ENCODE measurements at regions not wholly inside any gene's neighbourhood (a gene's known extent, or its start where the extent isn't known, plus 50 kb on each side); places are given as distances from the start of the nearest gene placed in this dataset.

GRCh38 chr13:29923554-29924481 is 73.4 kb upstream of the UBL3 start:
- peak; percentile 49 for DNase-seq

GRCh38 chr13:29922896-29923295 is 72.5 kb upstream of the UBL3 start:
- DNase-seq: no peak

GRCh38 chr13:29922281-29922821 is 71.9 kb upstream of the UBL3 start:
- DNase-seq: no peak

DNA sequence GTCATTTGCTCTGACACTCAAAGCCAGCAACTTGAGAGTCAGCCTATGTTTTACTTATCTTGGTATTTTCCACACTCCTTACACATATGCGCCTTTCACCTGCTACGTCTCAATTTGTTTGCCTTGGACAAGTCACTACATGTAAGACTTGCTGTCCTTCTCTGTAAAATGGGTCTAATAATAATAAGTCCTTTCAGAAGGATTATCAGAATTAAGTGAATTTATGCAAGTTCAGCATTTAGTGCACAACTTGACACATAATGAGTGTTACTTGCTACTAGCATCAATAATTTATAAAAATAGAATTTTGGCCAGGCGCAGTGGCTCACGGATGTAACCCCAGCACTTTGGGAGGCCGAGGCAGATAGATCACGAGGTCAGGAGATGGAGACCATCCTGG is 71.1 kb upstream of the UBL3 start:
- DNase-seq: no peak

GRCh38 chr13:29920025-29920643 is 69.7 kb upstream of the UBL3 start:
- DNase-seq: no peak

DNA sequence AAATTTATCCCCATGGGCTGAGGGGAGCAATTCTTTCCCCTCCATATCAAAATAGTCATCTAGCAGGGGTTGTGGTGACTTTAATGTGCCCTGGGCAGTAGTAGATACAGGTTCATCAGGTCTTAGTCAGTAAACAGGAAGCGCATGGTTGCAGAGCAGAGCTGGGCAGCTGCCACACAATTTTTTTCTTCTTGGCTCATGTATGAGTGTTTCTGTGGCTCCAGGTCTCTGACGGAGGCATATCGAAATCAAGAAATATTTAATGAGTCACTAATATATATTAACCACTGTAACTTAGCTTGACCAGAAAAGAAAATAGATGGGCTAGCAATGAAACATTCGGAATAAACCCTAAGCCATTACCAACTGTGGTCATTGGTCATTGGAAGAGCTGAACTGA is 68.4 kb upstream of the UBL3 start:
- no peak for DNase-seq

DNA sequence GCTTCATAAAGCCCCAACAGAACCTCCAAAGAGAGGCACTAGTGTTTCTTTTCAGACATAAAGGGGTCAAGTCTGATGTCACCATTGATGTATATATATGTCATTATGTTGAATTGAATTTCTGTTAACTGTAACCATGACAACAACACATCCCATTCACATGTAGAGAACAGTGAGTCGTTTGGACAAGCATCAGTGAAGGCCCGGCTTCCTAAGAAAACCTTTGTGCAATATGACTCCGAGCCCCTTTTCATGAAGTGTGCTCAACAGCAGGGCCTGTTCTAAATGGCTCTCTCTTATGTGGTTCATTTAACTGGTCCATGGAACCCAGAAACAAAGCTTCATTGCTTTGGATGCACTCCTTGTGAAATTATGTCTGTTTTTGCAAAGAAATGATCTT is 67.2 kb upstream of the UBL3 start:
- no peak for DNase-seq

GRCh38 chr13:29914581-29914980 is 64.2 kb upstream of the UBL3 start:
- DNase-seq: no peak

DNA sequence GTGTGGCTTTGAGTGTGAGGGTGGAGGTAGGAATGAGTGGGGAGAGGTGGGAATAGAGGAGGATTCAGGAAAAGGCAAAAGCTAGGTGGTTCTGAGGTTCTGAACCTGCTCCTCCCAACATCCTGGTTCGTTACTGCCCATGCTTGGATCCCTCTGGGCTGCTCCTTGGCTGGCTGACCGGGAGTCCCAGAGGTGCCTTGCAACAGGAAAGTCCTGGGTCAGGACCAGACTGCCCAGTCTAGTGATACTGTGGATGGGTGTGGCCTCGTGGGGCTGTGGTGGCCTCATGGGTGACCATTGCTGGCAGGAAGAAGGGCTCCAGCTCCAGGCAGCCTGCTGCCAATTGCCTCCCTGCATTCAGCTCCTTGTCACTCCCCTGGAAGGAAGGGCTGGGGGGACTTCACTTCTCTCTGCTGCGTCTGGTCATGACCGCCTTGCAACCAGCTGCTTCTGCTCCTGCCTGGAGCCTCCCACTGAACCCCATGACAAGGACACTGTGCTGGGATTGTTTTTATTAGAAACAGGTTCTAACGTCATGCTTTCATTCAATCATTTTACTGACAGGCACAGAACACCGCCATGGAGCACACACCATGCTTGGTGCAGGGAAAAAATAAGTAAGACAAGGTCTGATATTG is 61.5 kb upstream of the UBL3 start:
- DNase-seq: no peak

GRCh38 chr13:29909975-29910674 is 59.7 kb upstream of the UBL3 start:
- no peak for DNase-seq

GRCh38 chr13:29909081-29909730 is 58.8 kb upstream of the UBL3 start:
- no peak for DNase-seq

DNA sequence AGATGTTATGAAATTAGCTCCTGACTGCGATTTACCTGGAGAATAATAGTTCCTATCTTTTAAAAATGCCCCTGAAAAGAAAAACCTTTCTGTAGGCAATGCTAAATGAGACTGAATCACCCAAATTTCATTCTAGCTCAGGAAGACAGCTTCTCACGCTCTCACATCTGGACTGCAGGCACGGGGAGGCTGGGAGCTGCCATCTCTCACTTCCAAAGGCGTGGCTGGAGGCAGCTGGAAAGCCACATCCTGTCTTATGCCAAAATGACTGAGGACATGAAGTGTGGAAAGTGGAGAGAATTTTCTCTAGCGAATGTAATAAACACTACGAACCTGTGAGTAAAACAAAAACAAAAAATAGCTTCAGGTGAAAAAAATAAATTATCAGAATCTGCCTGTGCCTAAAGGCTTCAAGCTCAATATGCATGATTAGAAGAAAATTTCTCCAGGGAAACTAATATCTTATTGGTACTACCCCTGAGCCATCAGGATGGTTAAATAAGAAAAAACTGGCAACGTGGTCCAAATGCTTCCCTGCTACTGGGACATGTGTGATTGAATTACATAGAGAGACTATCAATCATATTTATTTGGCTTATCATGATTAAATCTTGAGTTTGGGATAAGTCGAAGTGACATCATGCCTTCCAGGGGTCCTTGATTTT is 58.1 kb upstream of the UBL3 start:
- DNase-seq: no peak

DNA sequence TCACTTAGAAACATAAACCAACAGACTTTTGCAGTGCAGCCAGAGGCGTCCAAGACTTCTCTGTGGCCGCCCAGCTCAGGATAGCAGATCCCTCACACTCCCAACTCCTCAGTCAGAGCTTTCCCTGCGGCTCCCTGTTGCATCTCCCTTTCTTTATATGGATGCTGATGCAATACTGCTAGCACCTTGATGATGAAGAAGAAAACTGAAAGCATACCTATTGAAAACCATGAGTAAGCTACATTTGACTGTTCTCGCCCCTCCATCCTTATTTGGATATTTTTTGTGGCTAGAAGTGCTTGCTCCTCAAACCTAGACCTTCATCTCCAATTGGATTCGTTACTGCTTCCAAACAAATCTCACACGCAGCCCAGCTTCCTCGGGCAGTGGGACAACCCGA is 57.3 kb upstream of the UBL3 start:
- DNase-seq: no peak

- no peak for DNase-seq
Observed at GRCh38 chr13:29906432-29907011, 56.1 kb upstream of the UBL3 start.

- DNase-seq: no peak
Observed at GRCh38 chr13:29905845-29906244, 55.4 kb upstream of the UBL3 start.

GRCh38 chr13:29903996-29904395 is 53.6 kb upstream of the UBL3 start:
- no peak for DNase-seq

DNA sequence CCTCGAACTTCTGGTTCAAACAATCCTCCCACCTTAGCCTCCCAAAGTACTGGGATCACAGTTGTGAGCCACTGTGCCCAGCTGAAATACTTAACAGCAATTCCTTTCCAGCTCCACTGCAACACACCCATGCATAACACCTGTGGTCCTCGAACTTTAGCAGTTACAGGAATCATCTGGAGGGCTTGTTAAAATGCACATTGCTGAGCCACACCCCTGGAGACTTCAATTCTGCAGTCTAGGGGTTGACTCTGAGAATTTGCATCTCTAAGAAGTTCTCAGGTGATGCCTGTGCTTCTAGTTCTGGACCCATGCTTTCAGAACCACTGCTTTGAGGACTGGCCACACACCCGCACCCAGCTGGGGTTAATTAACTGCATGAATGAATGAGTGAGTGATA is 53.1 kb upstream of the UBL3 start:
- DNase-seq: no peak

DNA sequence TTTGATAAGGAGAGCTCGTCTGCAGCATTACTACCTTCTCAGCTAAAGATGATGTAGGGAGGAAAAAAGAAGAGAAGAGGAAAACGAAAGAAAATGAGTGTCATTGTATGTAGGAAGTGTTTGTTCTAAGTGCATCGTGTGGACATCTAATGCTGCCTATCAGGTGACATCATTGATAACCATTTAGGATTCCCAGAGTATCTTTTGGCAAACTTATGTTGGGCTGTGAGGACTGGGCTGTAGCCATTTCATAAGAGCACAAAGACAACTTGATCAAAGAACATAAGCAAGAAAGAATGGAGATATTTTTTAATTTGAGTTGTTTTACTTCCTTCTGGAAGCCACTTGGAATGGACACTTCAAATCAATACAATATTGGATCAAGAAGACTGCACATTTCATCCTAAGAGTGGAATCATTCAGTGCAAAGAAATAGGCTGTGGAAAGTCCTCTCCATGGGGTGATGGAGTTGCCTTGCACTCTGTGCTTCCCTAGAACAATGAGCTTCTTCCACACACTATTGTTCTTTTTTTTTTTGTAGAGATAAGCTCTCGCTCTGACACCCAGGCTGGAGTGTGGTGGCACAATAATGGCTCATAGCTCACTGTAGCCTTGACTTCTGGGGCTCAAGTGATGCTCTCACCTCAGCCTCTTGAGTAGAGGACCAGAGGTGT is 52.4 kb upstream of the UBL3 start:
- DNase-seq: no peak

- no peak for DNase-seq
Observed at GRCh38 chr13:29901710-29902631, 51.6 kb upstream of the UBL3 start.
